DOHH2 (cell line): ENCODE measurements at regions not wholly inside any gene's neighbourhood (a gene's known extent, or its start where the extent isn't known, plus 50 kb on each side); places are given as distances from the start of the nearest gene placed in this dataset.
A peak's percentile ranks its signal among the peaks of the same experiment; 100 is the strongest.

Experiments
- H3F3A ChIP-seq: fragments of 200-600 bp; sonication (generic), shearing (Covaris generic); 2 replicates; pipeline ENCODE4 v1.6.0; 2016; ENCODE audit warnings: antibody characterized with exemption, mild to moderate bottlenecking; ENCODE audit not compliant: control insufficient read depth, insufficient read depth
- H3K27ac ChIP-seq: fragments of 200-600 bp; sonication (generic); 2 replicates; pipeline ENCODE4 v1.5.1; 2014; ENCODE audit warnings: low read depth, mild to moderate bottlenecking, low read length, moderate library complexity
- H3K27me3 ChIP-seq: fragments of 200-600 bp; sonication (generic); 2 replicates; pipeline ENCODE4 v1.6.1; 2014; ENCODE audit warnings: mild to moderate bottlenecking, low read length, mixed read lengths; ENCODE audit not compliant: control insufficient read depth
- H3K36me3 ChIP-seq: fragments of 200-600 bp; sonication (generic); 2 replicates; pipeline ENCODE4 v1.6.1; 2014; ENCODE audit warnings: mild to moderate bottlenecking, low read length, moderate library complexity, mixed read lengths; ENCODE audit not compliant: control insufficient read depth
- H3K4me1 ChIP-seq: fragments of 200-600 bp; sonication (generic); 2 replicates; pipeline ENCODE4 v1.6.1; 2014; ENCODE audit warnings: mild to moderate bottlenecking, low read length, mixed read lengths; ENCODE audit not compliant: control insufficient read depth
- H3K4me2 ChIP-seq: fragments of 200-600 bp; sonication (generic); 2 replicates; pipeline ENCODE4 v1.6.0; 2014; ENCODE audit warnings: mild to moderate bottlenecking, low read length, moderate library complexity
- H3K4me3 ChIP-seq: fragments of 200-600 bp; sonication (generic); 2 replicates; pipeline ENCODE4 v1.5.1; 2014; ENCODE audit warnings: mild to moderate bottlenecking, low read length, mixed read lengths
- H3K79me2 ChIP-seq: fragments of 200-600 bp; sonication (generic); 2 replicates; pipeline ENCODE4 v1.6.1; 2014; ENCODE audit warnings: mild to moderate bottlenecking, low read length, mixed read lengths; ENCODE audit not compliant: control insufficient read depth
- H3K9me2 ChIP-seq: fragments of 200-600 bp; sonication (generic); replicated peaks from 2 replicates; pipeline ENCODE4 v1.6.1; 2014; ENCODE audit warnings: mild to moderate bottlenecking, low read length, mixed read lengths; ENCODE audit not compliant: control insufficient read depth
- H3K9me3 ChIP-seq: fragments of 200-600 bp; sonication (generic); 2 replicates; pipeline ENCODE4 v1.6.1; 2014; ENCODE audit warnings: antibody characterized with exemption, low read length, mixed read lengths; ENCODE audit not compliant: control insufficient read depth, insufficient read depth
- H4K20me1 ChIP-seq: fragments of 200-600 bp; sonication (generic); 2 replicates; pipeline ENCODE4 v1.6.0; 2014; ENCODE audit warnings: low read depth, mild to moderate bottlenecking, antibody characterized with exemption, low read length, moderate library complexity; ENCODE audit not compliant: control insufficient read depth, insufficient read depth
- EZH2phosphoT487 ChIP-seq: fragments of 200-600 bp; sonication (generic); IDR thresholded peaks from 2 replicates; pipeline ENCODE4 v1.6.1; 2017; ENCODE audit warnings: borderline replicate concordance, mild to moderate bottlenecking, antibody characterized with exemption, low read length, moderate library complexity, mixed read lengths
- TF ChIP-seq, protein P1 (sequence below): fragments of 200-600 bp; sonication (generic); IDR thresholded peaks from one replicate; pipeline ENCODE4 v1.5.1; 2014; ENCODE audit warnings: antibody characterized with exemption, mild to moderate bottlenecking, low read depth, low read length; ENCODE audit not compliant: poor library complexity, severe bottlenecking

DNA sequence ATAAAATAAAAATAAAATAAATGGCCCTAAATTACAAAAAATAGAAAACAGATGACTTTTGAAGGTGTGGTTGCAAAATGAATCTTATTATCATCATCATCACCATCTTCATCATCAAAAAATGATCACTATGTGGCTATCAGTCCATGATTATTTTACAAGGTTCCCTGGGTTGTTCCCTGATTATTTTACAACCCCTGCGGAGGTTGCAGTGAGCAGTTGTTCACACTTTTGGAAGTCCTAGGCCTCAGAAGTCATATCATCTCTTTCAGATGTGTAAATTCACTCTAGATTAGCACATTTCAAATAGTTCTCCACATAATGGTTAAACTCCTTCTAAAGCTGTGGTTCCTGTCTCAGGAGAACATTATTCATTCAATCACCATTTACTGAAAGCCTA, 57.4 kb upstream of the NR5A2 start:
- no peak overlapping the region for H3K4me2 ChIP-seq
- H3K36me3 ChIP-seq, result no peaks in the 10 kb centered on the region
- no peak overlapping the region for H3K27ac ChIP-seq
- no peak overlapping the region for H3K4me3 ChIP-seq
- TF ChIP-seq EZH2phosphoT487, result no peak
- TF ChIP-seq, protein P1, sequence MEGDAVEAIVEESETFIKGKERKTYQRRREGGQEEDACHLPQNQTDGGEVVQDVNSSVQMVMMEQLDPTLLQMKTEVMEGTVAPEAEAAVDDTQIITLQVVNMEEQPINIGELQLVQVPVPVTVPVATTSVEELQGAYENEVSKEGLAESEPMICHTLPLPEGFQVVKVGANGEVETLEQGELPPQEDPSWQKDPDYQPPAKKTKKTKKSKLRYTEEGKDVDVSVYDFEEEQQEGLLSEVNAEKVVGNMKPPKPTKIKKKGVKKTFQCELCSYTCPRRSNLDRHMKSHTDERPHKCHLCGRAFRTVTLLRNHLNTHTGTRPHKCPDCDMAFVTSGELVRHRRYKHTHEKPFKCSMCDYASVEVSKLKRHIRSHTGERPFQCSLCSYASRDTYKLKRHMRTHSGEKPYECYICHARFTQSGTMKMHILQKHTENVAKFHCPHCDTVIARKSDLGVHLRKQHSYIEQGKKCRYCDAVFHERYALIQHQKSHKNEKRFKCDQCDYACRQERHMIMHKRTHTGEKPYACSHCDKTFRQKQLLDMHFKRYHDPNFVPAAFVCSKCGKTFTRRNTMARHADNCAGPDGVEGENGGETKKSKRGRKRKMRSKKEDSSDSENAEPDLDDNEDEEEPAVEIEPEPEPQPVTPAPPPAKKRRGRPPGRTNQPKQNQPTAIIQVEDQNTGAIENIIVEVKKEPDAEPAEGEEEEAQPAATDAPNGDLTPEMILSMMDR, result no peak
- H3K4me1 ChIP-seq, result peaks cover 19% of the 10 kb centered on the region
- H3K27me3 ChIP-seq, result no peaks in the 10 kb centered on the region
- no peaks in the 10 kb centered on the region for H4K20me1 ChIP-seq
- no peaks in the 10 kb centered on the region for H3K9me3 ChIP-seq
- no peaks in the 10 kb centered on the region for H3K9me2 ChIP-seq
- H3F3A ChIP-seq, result no peaks in the 10 kb centered on the region
- no peaks in the 10 kb centered on the region for H3K79me2 ChIP-seq

DNA sequence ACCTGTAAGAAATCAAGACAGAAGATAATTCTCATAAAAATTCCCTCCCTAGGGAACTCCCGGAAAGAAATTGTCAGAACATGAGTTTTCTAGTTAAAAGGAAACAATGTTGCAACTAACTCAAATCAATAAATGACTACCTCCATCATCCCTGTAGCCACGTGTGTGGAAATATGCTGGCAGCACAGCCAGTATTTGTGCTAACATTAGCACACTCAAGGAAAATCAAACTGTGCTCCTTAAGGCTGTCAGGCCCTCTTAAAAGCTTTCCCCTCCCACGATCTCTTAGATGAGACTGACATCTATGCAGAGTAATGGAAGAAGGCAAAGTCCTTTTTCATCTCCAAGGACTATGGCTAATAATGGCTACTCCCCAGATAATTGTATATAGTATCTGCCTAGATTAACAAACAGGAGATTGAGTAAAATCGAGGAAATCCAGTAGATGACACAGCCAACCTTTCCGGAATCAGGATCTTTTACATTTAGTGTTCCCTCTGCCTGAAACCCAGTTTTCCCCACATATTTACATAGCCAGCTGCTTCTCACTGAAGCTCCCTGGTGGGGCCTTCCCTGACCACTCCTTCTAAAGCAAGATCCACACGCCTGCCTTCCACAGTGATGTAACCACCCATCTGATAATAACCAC, 50.9 kb upstream of the NR5A2 start:
- H3K9me3 ChIP-seq, result no peaks in the 10 kb centered on the region
- H3K27ac ChIP-seq, result peak overlapping the region; percentile 99
- TF ChIP-seq, protein P1, result no peak
- no peak for TF ChIP-seq EZH2phosphoT487
- H3K9me2 ChIP-seq, result no peaks in the 10 kb centered on the region
- peaks cover 24% of the 10 kb centered on the region for H3F3A ChIP-seq
- H3K4me2 ChIP-seq, result peak overlapping the region; percentile 86
- no peaks in the 10 kb centered on the region for H3K36me3 ChIP-seq
- H3K27me3 ChIP-seq, result no peaks in the 10 kb centered on the region
- peak overlapping the region; percentile 34 for H3K4me3 ChIP-seq
- H4K20me1 ChIP-seq, result no peaks in the 10 kb centered on the region
- peaks cover 77% of the 10 kb centered on the region for H3K4me1 ChIP-seq
- H3K79me2 ChIP-seq, result no peaks in the 10 kb centered on the region
